SH-SY5Y (cell line): ENCODE measurements at regions not wholly inside any gene's neighbourhood (a gene's known extent, or its start where the extent isn't known, plus 50 kb on each side); places are given as distances from the start of the nearest gene placed in this dataset.

Experiments
- GATA2 ChIP-seq: IDR thresholded peaks from 2 replicates; pipeline ENCODE4 v1.6.1; 2011; ENCODE audit warnings: mild to moderate bottlenecking, low read depth, low read length
- GATA3 ChIP-seq: IDR thresholded peaks from 2 replicates; pipeline ENCODE4 v1.6.1; 2011; ENCODE audit warnings: low read depth, mild to moderate bottlenecking, low read length, moderate library complexity

DNA sequence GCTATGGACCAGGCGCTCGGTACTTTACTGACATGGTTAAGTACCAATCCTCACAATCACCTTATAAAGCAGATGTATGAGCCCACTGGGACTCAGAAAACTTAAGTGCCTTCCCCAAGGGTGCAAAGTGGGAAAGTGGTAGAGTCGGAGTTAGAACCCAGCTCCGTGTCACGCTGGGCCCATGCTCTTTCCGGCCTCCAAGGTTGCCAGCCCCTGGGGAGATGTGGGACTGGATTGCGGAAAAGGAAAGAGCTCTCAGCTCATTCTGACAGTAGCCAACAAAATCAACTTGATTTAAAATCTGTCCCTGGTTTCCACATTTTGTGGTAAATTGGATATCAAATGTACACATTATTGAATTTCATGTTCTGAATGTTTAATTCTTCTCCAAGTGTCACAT, 403.8 kb downstream of the DCDC2C start:
- TF ChIP-seq GATA3 (no peak), GATA2 (no peak)
